Testis (tissue), 2 donors: ENCODE measurements at regions not wholly inside any gene's neighbourhood (a gene's known extent, or its start where the extent isn't known, plus 50 kb on each side); places are given as distances from the start of the nearest gene placed in this dataset.

Source experiments
- DNase-seq: peaks from one replicate; pipeline ENCODE4 v3.0.0-alpha.2; 2019
- H3K27ac ChIP-seq, 2 donors: fragments of 200-600 bp; sonication (generic); one replicate each; pipeline ENCODE4 v1.5.1; 2019
- H3K27me3 ChIP-seq: fragments of 200-600 bp; sonication (generic); one replicate; pipeline ENCODE4 v1.5.1; 2019
- H3K36me3 ChIP-seq: fragments of 200-600 bp; sonication (generic); one replicate; pipeline ENCODE4 v1.5.1; 2017; ENCODE audit warnings: low read depth; ENCODE audit errors: missing control alignments
- H3K4me1 ChIP-seq: fragments of 200-600 bp; sonication (generic); one replicate; pipeline ENCODE4 v1.5.1; 2019
- H3K4me3 ChIP-seq, 2 donors: fragments of 200-600 bp; sonication (generic); one replicate each; pipeline ENCODE4 v1.5.1; 2017 to 2019
- H3K9me3 ChIP-seq: fragments of 200-600 bp; sonication (generic); one replicate; pipeline ENCODE4 v1.5.1; 2017
- POLR2A ChIP-seq: fragments of 450-650 bp; IDR thresholded peaks from one replicate; pipeline ENCODE4 v1.6.1; 2017; ENCODE audit warnings: antibody characterized with exemption, mild to moderate bottlenecking, moderate library complexity
- WGBS, 2 donors: methylation state at CpG; one replicate each; pipeline ENCODE4 v1.1.5; 2018; 5-methylcytosine and 5-hydroxymethylcytosine counted together
- intact Hi-C: fragments of 100-400 bp; cut with DNase I; formaldehyde crosslinking; loops from one replicate; pipeline ENCODE4 v1.15.1; 2023; ENCODE audit warnings: low total_unique reads
- TF ChIP-seq, protein P1 (sequence below), 3 experiments: fragments of 450-650 bp in 2 of 3; fragments of 200-600 bp in 1 of 3; sonication (generic) in 1 of 3; IDR thresholded peaks; one replicate each; pipeline ENCODE4 v1.5.1; 2016 to 2019; ENCODE audit warnings: antibody characterized with exemption in 3 of 3, mild to moderate bottlenecking in 2 of 3, moderate library complexity in 1 of 3

DNA sequence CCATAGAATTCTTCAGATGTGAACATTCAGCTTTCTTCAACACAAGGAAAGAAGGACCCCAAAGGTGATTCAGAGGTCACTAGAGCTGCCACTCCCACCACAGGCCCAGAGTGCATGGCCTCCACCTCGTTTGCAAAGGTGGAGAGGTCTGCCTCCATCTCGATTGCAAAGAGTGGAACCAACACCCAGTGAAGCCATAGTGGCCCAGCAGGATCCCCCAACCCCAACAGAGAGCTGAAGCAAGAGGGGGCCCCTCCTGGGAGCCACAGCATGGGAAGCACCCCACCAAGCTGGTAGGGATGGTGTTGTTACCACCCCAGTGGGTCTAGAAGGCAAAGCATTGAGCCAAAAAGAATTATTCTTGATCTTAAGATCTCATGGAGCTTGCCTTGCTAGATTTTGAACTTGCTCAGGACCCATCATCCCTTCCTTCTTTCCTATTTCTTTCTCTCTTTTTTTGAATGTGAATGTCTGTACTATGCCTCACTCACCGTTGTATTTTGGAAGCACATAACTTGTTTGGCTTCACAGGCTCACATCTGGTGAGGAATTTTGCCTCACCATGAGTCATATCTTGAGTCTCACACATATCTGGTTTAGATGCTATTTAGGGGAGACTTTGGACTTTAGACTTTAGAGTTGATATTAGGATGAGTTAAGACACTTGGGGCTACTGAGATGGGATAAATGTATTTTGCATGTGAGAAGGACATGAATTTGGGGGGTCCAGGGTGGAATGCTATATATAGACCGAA, 119.2 kb downstream of the ANKRD60 start:
- Histone ChIP-seq H3K4me1 (no peaks in the 10 kb centered on the region), H3K9me3 (no peaks in the 10 kb centered on the region), H3K36me3 (no peaks in the 10 kb centered on the region), H3K27ac (no peak overlapping the region), H3K27me3 (no peaks in the 10 kb centered on the region), H3K4me3 (no peak overlapping the region)
- WGBS, 2 donors = 86 to 91% methylated on average over 4 of the region's 4 CpGs
- intact Hi-C loops = no loop called here
- no peak for TF ChIP-seq POLR2A
- TF ChIP-seq, protein P1, sequence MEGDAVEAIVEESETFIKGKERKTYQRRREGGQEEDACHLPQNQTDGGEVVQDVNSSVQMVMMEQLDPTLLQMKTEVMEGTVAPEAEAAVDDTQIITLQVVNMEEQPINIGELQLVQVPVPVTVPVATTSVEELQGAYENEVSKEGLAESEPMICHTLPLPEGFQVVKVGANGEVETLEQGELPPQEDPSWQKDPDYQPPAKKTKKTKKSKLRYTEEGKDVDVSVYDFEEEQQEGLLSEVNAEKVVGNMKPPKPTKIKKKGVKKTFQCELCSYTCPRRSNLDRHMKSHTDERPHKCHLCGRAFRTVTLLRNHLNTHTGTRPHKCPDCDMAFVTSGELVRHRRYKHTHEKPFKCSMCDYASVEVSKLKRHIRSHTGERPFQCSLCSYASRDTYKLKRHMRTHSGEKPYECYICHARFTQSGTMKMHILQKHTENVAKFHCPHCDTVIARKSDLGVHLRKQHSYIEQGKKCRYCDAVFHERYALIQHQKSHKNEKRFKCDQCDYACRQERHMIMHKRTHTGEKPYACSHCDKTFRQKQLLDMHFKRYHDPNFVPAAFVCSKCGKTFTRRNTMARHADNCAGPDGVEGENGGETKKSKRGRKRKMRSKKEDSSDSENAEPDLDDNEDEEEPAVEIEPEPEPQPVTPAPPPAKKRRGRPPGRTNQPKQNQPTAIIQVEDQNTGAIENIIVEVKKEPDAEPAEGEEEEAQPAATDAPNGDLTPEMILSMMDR (IDR thresholded peaks at IDR 0.05) = no peak
- no peak for DNase-seq

DNA sequence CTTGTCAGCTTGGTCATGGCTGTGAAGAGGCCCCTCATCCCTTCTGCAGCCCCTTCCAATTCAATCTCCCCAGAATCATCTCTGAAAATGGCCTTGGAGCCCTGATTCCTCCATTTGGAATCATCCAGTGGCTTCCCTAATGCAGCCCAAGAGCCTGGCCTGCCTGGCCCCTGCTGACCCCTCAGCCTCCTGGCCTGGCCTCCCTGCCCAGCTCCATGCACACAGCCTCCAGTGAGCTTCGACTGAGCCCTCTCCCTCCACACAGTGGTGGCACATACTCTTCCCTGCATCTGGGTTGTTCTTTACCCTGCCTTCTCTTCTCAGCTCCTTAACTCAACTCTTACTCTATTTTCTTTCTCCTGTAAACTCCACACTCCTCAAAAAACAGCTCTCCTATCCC, 120.9 kb downstream of the ANKRD60 start:
- DNase-seq = no peak
- WGBS, 2 donors = 81 to 100% methylated on average over 1 of the region's 1 CpG

DNA sequence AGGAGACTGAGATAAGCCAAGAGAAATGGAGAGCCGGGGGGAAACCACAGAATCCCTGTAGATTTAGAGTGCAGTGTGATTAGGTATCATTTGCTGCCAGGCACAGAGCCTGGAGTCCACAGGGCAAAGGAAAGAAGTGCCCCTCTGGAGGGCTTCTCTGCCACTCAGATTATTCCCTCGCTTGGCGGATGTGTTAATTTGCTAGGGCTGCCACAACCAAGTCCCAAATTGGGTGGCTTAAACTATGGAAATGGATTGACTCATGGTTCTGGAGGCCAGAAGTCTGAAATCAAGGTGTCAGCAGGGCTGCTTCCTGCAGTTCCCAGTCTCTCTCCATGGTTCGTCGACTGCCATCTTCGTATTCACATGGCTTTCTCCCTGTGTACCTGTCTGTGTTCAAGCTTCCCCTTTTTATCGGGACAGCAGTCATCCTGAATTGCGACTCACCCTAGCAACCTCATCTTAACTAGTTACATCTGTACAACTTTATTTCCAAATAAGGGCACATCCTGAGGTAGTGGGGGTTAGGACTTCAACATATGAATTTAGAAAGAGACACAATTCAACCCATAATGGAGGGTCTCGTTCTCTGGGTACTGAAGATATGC, 122.2 kb downstream of the ANKRD60 start:
- Histone ChIP-seq H3K4me3 (no peak overlapping the region), H3K36me3 (no peaks in the 10 kb centered on the region), H3K9me3 (no peaks in the 10 kb centered on the region), H3K4me1 (no peaks in the 10 kb centered on the region), H3K27ac (no peak overlapping the region), H3K27me3 (no peaks in the 10 kb centered on the region)
- no peak for DNase-seq
- intact Hi-C loops = no loop called here
- WGBS, 2 donors = 95 to 96% methylated on average over 9 of the region's 9 CpGs
- no peak for TF ChIP-seq POLR2A
- TF ChIP-seq, protein P1 (IDR thresholded peaks at IDR 0.05) = no peak

More for the DNA sequence above, 120.9 kb downstream of the ANKRD60 start:
- Histone ChIP-seq H3K9me3 (no peaks in the 10 kb centered on the region), H3K4me3 (no peak overlapping the region), H3K36me3 (no peaks in the 10 kb centered on the region), H3K27me3 (no peaks in the 10 kb centered on the region), H3K27ac (no peak overlapping the region), H3K4me1 (no peaks in the 10 kb centered on the region)
- intact Hi-C loops = no loop called here
- TF ChIP-seq POLR2A = no peak
- TF ChIP-seq, protein P1 (IDR thresholded peaks at IDR 0.05) = no peak

DNA sequence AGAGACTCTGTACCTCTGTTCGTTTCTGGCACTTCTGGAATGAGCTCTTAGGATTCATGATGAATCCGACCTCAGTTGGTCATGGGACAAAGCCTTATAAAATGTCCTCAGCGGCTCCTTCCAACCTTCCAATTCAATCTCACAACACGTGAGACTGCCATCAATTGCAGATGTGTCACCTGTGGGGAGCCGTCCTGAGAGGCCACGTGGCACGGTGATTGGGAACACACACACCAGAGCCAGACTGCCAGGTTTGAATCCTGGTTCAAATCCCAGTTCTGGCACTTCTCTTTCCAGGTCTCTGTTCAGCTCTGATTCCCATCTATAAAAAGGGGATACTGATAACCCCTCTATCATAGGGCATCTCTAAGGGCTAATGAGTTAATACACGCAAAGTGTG, 124.5 kb downstream of the ANKRD60 start:
- H3K36me3 ChIP-seq = no peaks in the 10 kb centered on the region
- no peak overlapping the region for H3K27ac ChIP-seq
- DNase-seq = no peak
- no peak overlapping the region for H3K4me3 ChIP-seq
- no peaks in the 10 kb centered on the region for H3K27me3 ChIP-seq
- H3K9me3 ChIP-seq = no peaks in the 10 kb centered on the region
- WGBS, 2 donors = 93% methylated on average over 6 to 8 of the region's 8 CpGs
- no peaks in the 10 kb centered on the region for H3K4me1 ChIP-seq
- intact Hi-C loops = no loop called here
- TF ChIP-seq, protein P1 (IDR thresholded peaks at IDR 0.05) = no peak
- no peak for TF ChIP-seq POLR2A

DNA sequence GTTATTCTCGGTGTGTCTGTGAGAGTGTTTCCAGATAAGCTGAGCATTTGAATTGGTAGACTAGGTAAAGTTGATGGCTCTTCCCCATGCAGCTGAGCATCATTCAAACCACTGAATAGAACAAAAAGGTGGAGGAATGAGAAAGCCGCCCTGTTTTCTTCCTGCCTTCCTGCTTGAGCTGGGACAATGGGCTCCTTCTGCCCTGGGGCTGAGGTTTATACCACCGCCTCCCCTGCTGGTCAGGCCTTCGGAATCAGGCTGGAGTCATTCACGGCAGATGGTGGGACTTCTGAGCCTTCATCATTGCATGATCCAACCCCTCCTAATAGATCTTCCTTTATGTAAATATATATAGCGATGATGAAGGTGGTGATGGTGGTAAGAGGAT, 124.9 kb downstream of the ANKRD60 start:
- TF ChIP-seq, protein P1 (IDR thresholded peaks at IDR 0.05) = no peak
- no peak for TF ChIP-seq POLR2A
- Histone ChIP-seq H3K36me3 (no peaks in the 10 kb centered on the region), H3K9me3 (no peaks in the 10 kb centered on the region), H3K27ac (no peak overlapping the region), H3K27me3 (no peaks in the 10 kb centered on the region), H3K4me3 (no peak overlapping the region), H3K4me1 (no peaks in the 10 kb centered on the region)
- DNase-seq = no peak
- 90 to 96% methylated on average over 6 of the region's 6 CpGs for WGBS, 2 donors
- intact Hi-C loops = no loop called here
